ENCODE measurements at regions not wholly inside any gene's neighbourhood (a gene's known extent, or its start where the extent isn't known, plus 50 kb on each side); places are given as distances from the start of the nearest gene placed in this dataset.
"Not testable (repeated sequence)": the region's sequence is repeated elsewhere in the genome, so short reads cannot be mapped to it uniquely, and the experiment has no call there.

GRCh38 chr3:115398506-115398905, 224.8 kb upstream of the GAP43 start:
- DNase-seq, result no peak

GRCh38 chr3:115399750-115400149, 223.6 kb upstream of the GAP43 start:
- no peak for DNase-seq

GRCh38 chr3:115401298-115401697, 222.0 kb upstream of the GAP43 start:
- no peak for DNase-seq

DNA sequence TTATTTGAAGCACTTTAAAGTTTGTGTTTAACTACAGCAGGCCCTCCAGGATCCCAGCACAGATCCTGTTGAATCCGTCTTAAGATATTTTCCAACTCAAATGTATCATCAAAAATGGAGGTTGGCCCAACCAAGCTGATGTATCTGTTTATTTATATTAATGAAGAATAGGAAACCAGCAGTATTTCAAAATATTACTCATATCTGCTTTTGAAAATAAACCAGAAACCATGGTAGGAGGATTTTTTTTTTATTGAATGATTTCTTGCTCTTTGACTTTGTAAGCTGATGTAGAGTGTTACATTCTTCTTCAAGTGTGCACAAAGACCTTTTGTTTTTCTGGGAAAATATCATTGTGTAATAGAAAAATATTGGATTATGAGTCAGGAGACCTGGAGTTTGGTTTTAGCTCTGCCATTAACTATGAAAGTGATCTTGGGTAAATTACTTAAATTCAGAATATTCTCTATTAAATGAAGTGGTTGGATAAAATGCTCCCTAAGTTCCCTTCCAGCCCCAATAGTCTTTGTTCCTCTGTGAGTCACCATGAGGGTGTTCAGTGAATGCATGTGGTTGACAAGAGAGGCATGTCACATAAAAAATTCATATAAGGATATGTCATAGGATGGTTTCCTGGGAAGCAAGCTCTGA, 221.3 kb upstream of the GAP43 start:
- DNase-seq, result no peak

DNA sequence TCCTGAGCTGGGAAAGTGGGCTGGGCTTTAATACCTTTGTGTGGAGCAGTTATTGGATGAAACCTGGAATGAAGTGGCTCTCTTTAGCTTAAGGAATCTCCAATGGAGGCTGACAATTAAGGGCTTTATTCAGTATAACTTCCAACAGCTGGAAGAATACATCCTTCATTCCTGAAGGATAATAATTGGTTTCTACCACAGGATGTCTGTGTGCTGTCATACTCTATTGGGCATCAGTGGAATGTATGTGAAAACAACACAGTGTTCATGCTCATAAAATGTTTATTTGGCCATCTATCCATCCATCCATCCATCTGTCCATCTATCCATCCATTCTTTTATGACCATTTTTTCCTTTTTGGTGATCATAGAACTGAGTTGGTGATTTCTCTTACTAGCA, 220.7 kb upstream of the GAP43 start:
- no peak for DNase-seq

- DNase-seq, result no peak
Observed at GRCh38 chr3:115403786-115404185, 219.5 kb upstream of the GAP43 start.

DNA sequence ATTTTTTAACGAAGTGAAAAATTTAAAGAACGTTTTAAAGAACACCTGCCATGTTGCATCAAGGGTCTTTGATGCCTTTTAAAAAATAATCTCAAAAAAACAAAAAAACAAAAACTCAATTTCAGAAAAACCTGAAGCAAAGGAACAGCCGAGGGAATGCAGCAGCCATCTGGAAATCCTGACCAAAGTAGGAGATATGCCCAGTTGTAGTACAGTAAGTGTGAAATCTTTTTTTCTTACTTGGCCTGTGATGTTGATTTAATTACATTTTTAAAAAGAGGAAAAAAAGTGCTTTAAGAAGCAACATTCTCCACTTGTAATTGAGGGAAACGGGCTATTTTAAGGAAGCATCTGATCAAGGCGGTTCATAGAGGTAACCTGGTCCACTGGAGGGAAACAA, 213.7 kb upstream of the GAP43 start:
- DNase-seq, result no peak

- DNase-seq, result not testable (repeated sequence)
Observed at GRCh38 chr3:115414610-115415009, 208.7 kb upstream of the GAP43 start.

DNA sequence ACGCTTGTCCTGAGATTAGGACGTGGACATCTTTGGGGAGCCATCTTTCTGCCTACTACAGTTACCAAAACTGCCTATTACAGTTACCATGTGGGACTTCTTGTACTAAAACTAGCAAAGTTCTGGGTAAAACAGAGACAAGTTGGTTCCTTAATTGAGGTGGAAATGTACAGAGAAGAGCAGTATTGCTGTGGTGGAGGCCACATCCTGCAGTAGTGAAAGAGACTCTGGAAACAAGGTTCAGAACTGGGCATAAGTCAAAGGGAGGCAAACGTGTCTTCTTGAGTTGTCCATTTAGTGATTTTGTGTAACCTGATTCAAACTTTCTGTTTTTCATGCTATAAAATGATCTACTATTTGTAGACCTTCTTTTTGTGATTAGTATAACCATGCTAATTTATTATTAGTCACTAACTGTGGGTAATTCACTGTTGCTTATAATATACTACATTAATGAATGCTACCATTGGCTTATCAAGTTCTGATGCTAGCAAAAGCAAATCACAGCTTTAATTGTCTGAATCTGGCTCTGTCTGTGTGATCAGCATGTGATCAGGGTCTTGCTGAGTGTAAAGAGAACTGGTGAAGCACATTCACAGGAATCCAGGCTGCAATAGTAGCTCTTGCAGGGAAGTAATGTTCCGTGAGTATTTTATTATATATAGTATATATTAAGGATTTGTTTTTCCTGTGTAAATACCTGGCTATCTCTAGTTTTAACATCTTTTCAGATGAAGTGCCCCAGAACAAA, 207.9 kb upstream of the GAP43 start:
- no peak for DNase-seq

GRCh38 chr3:115418583-115418982, 204.7 kb upstream of the GAP43 start:
- peak; percentile 7 for DNase-seq

GRCh38 chr3:115420086-115420485, 203.2 kb upstream of the GAP43 start:
- DNase-seq, result no peak

DNA sequence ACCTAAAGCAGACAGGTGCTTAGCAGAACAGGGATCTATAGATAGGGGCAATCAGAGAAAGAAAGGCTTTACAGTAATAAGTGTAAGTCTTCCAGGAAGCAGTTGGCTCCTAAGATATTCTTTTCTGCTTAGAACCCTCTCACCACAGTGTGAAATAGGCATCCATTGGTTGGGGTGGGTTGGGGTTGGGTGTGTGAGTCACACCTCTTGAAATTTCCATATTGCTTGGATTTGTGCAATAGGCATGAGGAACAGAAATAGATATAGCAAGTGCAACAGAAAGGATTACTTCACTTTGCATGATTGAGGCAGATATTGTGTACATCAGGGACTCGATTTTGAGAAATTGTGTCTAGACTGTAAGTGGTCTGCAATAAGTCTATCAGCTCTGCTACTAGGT, 200.1 kb upstream of the GAP43 start:
- no peak for DNase-seq

DNA sequence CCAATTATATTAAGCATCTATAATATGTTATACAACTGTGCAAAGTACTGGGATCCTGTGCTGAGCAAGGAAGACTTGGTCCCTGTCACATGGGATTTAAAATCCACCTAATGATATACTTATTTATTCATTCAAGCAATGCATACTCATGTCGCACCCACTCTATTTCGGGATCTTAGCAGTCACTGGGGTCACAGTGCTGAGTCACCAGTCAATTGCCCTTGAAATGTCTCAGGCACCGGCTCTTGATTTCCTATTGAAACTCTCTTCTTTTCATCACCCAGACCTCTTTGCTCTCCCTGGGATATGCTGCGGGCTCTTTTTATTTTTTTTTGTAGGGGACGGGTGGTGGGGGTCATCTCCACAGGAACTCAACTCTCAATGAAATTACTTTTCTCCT, 194.5 kb upstream of the GAP43 start:
- DNase-seq, result no peak

- no peak for DNase-seq
Observed at GRCh38 chr3:115436767-115437301, 186.5 kb upstream of the GAP43 start.

DNA sequence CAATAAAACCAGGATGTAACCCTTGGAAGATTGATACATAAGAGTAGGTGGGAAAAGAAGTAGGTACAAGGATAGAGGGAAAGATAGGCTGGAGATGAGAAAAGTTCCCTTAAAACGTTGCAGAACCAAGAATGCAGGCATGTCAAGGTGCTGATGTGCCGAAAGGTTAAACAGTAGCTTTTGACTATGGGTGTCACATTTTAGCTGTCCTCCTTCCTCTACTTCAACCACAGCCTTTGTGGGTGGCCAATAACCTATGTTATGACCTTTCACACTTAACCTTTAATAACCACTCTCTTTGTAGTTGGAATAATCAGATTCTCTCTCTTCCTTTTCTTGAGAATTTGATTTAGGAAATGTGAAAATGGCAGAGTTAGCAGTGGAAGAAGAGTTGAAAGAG, 184.5 kb upstream of the GAP43 start:
- DNase-seq, result no peak

DNA sequence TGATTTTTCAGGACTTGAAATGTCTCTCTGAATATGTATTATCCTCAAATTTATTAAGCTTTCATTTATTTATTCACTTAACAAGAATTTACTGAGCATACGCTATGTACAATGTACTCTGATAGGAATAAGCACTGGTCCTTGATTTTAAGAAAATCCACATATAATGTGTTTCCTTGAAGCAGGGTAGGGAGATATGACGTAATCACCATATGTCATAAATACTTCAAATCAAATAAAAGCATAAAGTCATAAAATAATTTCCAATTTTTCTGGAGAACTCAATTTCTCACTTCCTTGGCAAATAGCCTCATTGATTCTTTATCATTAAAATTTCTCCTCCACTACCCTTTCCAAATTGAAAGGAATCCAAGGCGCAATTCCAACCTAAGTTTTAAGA, 177.8 kb upstream of the GAP43 start:
- no peak for DNase-seq

GRCh38 chr3:115448851-115449250, 174.5 kb upstream of the GAP43 start:
- DNase-seq, result no peak

DNA sequence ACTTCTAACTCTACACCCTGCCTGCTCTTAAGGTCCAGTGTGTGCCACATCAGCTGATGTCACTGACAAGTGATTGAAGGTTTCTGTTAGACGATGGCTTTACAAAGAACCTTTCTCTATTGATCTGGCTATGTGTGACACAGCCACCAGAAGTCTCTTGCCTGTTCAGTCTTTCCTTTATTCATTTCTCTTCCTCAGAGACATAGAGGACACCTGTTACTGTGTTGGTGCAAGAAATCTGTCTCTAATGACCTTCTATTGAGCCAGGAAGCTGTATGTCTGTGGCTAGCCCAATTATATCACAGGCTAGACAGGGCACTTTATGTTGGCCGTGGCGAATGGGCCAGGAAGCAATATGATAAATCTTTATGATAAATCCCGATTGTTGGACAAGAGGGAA, 173.3 kb upstream of the GAP43 start:
- no peak for DNase-seq

GRCh38 chr3:115464036-115464435, 159.3 kb upstream of the GAP43 start:
- DNase-seq, result no peak

DNA sequence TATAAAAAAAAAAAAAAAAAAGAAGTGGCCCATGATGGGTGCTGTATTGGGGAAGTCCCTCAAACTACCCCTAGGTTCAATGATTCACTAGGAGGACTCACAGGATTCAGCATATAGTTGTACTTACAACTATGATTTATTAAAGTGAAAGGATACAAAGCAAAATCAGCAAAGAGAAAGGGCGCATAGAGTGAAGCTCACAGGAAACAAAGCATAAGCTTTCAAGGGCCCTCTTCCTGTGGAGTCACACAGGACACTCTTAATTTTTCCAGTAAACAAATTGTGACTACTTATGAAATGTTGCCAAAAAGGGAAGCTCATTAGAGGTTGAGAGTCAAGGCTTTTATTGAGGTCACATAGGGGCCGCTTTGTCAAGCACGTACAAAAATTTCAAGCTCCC, 153.7 kb upstream of the GAP43 start:
- DNase-seq, result peak; percentile 94

GRCh38 chr3:115470254-115470653, 153.1 kb upstream of the GAP43 start:
- DNase-seq, result peak; percentile 56

- DNase-seq, result no peak
Observed at GRCh38 chr3:115475178-115476041, 147.9 kb upstream of the GAP43 start.

DNA sequence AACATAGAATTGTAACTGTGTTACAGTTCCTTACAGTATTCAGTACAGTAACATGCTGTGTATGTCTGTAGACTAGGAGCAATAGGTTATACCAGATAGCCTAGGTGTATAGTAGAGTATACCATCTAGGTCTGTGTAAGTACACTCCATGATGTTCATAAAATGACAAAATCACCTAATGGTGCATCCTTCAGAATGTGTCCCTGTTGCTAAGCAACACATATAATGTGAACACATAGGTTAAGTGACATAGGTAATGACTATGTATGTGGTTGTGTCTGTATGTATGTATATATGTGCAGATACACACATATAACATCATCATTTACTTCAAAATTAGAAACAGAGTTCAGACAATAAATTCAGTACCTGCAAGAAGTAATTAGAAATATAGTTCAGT, 146.8 kb upstream of the GAP43 start:
- DNase-seq, result no peak

GRCh38 chr3:115478359-115478758, 145.0 kb upstream of the GAP43 start:
- no peak for DNase-seq
